ENCODE measurements at regions not wholly inside any gene's neighbourhood (a gene's known extent, or its start where the extent isn't known, plus 50 kb on each side); places are given as distances from the start of the nearest gene placed in this dataset.

GRCh38 chr6:145272246-145272645, 463.1 kb downstream of the EPM2A start:
- TF ChIP-seq, protein P1, sequence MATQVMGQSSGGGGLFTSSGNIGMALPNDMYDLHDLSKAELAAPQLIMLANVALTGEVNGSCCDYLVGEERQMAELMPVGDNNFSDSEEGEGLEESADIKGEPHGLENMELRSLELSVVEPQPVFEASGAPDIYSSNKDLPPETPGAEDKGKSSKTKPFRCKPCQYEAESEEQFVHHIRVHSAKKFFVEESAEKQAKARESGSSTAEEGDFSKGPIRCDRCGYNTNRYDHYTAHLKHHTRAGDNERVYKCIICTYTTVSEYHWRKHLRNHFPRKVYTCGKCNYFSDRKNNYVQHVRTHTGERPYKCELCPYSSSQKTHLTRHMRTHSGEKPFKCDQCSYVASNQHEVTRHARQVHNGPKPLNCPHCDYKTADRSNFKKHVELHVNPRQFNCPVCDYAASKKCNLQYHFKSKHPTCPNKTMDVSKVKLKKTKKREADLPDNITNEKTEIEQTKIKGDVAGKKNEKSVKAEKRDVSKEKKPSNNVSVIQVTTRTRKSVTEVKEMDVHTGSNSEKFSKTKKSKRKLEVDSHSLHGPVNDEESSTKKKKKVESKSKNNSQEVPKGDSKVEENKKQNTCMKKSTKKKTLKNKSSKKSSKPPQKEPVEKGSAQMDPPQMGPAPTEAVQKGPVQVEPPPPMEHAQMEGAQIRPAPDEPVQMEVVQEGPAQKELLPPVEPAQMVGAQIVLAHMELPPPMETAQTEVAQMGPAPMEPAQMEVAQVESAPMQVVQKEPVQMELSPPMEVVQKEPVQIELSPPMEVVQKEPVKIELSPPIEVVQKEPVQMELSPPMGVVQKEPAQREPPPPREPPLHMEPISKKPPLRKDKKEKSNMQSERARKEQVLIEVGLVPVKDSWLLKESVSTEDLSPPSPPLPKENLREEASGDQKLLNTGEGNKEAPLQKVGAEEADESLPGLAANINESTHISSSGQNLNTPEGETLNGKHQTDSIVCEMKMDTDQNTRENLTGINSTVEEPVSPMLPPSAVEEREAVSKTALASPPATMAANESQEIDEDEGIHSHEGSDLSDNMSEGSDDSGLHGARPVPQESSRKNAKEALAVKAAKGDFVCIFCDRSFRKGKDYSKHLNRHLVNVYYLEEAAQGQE (IDR thresholded peaks at IDR 0.05; ENCODE audit: insufficient read depth in 1 of 2, low read depth in 2 of 2, low read length in 1 of 2): no peak
- TF ChIP-seq CTCF (IDR thresholded peaks at IDR 0.05) (no peak), POLR2AphosphoS5 (IDR thresholded peaks at IDR 0.05; ENCODE audit: low read depth, low read length) (no peak), SIN3A (IDR thresholded peaks at IDR 0.05; ENCODE audit: borderline replicate concordance, insufficient read depth, low read depth, low read length) (no peak)
